Loucy (cell line): ENCODE measurements at regions not wholly inside any gene's neighbourhood (a gene's known extent, or its start where the extent isn't known, plus 50 kb on each side); places are given as distances from the start of the nearest gene placed in this dataset.

Experiments used
- EZH2phosphoT487 ChIP-seq: fragments of 200-600 bp; IDR thresholded peaks from 2 replicates; pipeline ENCODE4 v1.6.1; 2018; ENCODE audit warnings: antibody characterized with exemption, mild to moderate bottlenecking, moderate library complexity, borderline replicate concordance
- TF ChIP-seq, protein P1 (sequence below): fragments of 200-600 bp; sonication (generic); conservative IDR thresholded peaks from 2 replicates; pipeline ENCODE4 v1.5.1; 2014; ENCODE audit warnings: mild to moderate bottlenecking, antibody characterized with exemption, low read length

- TF ChIP-seq, protein P1, sequence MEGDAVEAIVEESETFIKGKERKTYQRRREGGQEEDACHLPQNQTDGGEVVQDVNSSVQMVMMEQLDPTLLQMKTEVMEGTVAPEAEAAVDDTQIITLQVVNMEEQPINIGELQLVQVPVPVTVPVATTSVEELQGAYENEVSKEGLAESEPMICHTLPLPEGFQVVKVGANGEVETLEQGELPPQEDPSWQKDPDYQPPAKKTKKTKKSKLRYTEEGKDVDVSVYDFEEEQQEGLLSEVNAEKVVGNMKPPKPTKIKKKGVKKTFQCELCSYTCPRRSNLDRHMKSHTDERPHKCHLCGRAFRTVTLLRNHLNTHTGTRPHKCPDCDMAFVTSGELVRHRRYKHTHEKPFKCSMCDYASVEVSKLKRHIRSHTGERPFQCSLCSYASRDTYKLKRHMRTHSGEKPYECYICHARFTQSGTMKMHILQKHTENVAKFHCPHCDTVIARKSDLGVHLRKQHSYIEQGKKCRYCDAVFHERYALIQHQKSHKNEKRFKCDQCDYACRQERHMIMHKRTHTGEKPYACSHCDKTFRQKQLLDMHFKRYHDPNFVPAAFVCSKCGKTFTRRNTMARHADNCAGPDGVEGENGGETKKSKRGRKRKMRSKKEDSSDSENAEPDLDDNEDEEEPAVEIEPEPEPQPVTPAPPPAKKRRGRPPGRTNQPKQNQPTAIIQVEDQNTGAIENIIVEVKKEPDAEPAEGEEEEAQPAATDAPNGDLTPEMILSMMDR, result no peak; the same call in 1 of the 2 replicates
- TF ChIP-seq EZH2phosphoT487, result no peak
These were observed 182.8 kb upstream of the TARS1 start for GRCh38 chr5:33257807-33258429.
